GM18870 (cell line): ENCODE measurements at regions not wholly inside any gene's neighbourhood (a gene's known extent, or its start where the extent isn't known, plus 50 kb on each side); places are given as distances from the start of the nearest gene placed in this dataset.
"Not testable (repeated sequence)": the region's sequence is repeated elsewhere in the genome, so short reads cannot be mapped to it uniquely, and the experiment has no call there.

Source experiments
- ATAC-seq: cut with Tn5 transposase; IDR thresholded peaks from one replicate; pipeline ENCODE4 v1.9.1; 2021; ENCODE audit warnings: moderate library complexity; ENCODE audit not compliant: unreplicated experiment

- ATAC-seq = not testable (repeated sequence)
These were observed 1062.6 kb downstream of the TDRD15 start for GRCh38 chr2:22186261-22186828.

- no peak for ATAC-seq
These were observed 1066.2 kb downstream of the TDRD15 start for GRCh38 chr2:22189893-22190480.

GRCh38 chr2:22194218-22194617, 1070.5 kb downstream of the TDRD15 start:
- ATAC-seq = no peak

GRCh38 chr2:22196806-22197205, 1073.0 kb downstream of the TDRD15 start:
- no peak for ATAC-seq

GRCh38 chr2:22198381-22199283, 1074.9 kb downstream of the TDRD15 start:
- no peak for ATAC-seq

GRCh38 chr2:22199994-22200393, 1076.2 kb downstream of the TDRD15 start:
- no peak for ATAC-seq

GRCh38 chr2:22209545-22209944, 1085.8 kb downstream of the TDRD15 start:
- ATAC-seq = no peak

GRCh38 chr2:22213237-22213636, 1089.5 kb downstream of the TDRD15 start:
- no peak for ATAC-seq

GRCh38 chr2:22215517-22215916, 1091.7 kb downstream of the TDRD15 start:
- ATAC-seq = no peak

- no peak for ATAC-seq
These were observed 1094.1 kb downstream of the TDRD15 start for GRCh38 chr2:22217881-22218280.

GRCh38 chr2:22221006-22221405, 1097.2 kb downstream of the TDRD15 start:
- no peak for ATAC-seq

- ATAC-seq = no peak
These were observed 1115.2 kb downstream of the TDRD15 start for GRCh38 chr2:22238967-22239366.

GRCh38 chr2:22247466-22247865, 1123.7 kb downstream of the TDRD15 start:
- no peak for ATAC-seq

GRCh38 chr2:22248851-22249250, 1125.1 kb downstream of the TDRD15 start:
- no peak for ATAC-seq

- no peak for ATAC-seq
These were observed 1129.4 kb downstream of the TDRD15 start for GRCh38 chr2:22253171-22253570.

GRCh38 chr2:22261165-22261564, 1123.8 kb upstream of the KLHL29 start:
- ATAC-seq = no peak

GRCh38 chr2:22270341-22270740, 1114.6 kb upstream of the KLHL29 start:
- ATAC-seq = no peak

- no peak for ATAC-seq
These were observed 1111.1 kb upstream of the KLHL29 start for GRCh38 chr2:22273853-22274252.

- ATAC-seq = no peak
These were observed 1110.3 kb upstream of the KLHL29 start for GRCh38 chr2:22274661-22275060.

- ATAC-seq = peak; percentile 65
These were observed 1108.3 kb upstream of the KLHL29 start for GRCh38 chr2:22276696-22277095.

GRCh38 chr2:22279541-22279940, 1105.4 kb upstream of the KLHL29 start:
- no peak for ATAC-seq

- ATAC-seq = no peak
These were observed 1103.9 kb upstream of the KLHL29 start for GRCh38 chr2:22281033-22281432.
